ENCODE measurements at regions not wholly inside any gene's neighbourhood (a gene's known extent, or its start where the extent isn't known, plus 50 kb on each side); places are given as distances from the start of the nearest gene placed in this dataset.
"Not testable (repeated sequence)": the region's sequence is repeated elsewhere in the genome, so short reads cannot be mapped to it uniquely, and the experiment has no call there.

DNA sequence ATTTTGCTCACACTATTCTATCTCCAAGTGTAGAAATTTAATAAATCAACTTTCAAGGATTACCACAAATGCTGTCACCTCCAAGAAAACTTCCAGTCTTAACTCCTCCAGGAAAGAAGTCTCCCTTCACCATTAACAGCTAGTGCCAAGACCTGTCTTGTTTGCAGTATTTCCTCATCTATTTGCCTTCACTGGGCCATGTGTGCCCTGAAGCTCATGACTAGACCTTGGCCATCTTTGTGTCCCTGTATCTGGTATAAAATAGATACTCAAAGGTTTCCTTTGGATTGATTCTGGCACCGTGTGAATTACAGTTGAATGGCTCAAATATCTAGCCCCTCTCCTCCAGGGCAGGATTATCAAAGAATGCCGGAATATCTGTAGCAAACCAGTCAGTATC lies 346.7 kb upstream of the KLF4 start:
- Histone ChIP-seq H3K36me3 (ENCODE audit: control insufficient read depth in 2 of 2, insufficient read depth in 2 of 2, low read length in 1 of 2) (no peaks in the 10 kb centered on the region), H3K27me3 (ENCODE audit: control insufficient read depth in 2 of 2, insufficient read depth in 1 of 2, low read length in 1 of 2) (no peaks in the 10 kb centered on the region), H3K4me1 (ENCODE audit: control insufficient read depth in 2 of 2, insufficient read depth in 2 of 2, low read length in 2 of 2) (no peaks in the 10 kb centered on the region), H3K4me3 (ENCODE audit: low read length in 2 of 2) (no peak overlapping the region), H3K27ac (ENCODE audit: low read depth in 1 of 2, low read length in 1 of 2) (no peak overlapping the region), H3K9me3 (ENCODE audit: control insufficient read depth in 2 of 2, insufficient read depth in 1 of 2, low read length in 1 of 2) (no peaks in the 10 kb centered on the region)
- DNase-seq (ENCODE audit: low read depth in 6 of 9, low spot score in 9 of 9), result no peak
- WGBS, result 95% methylated on average over 2 of the region's 2 CpGs

DNA sequence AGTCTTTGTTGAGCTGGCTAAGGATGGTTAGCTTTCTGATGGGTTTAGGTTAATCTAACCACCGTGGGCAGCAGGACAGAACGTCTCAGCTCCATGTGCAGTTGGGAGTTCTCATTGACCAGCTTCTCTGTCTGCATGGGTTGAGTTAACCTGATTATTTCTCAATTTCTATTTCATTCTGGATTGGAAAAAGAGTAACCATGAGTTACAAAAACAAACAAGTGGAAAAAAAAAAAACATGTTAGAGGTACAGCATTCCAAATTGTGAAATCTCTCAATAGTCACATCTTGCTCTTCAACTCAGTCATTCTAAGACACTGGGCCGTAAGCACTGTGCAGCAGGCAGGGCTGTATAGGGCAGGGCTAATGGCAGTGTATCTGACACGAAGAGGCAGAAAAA lies 343.7 kb upstream of the KLF4 start:
- Histone ChIP-seq H3K4me3 (ENCODE audit: low read length in 2 of 2) (no peak overlapping the region), H3K9me3 (ENCODE audit: control insufficient read depth in 2 of 2, insufficient read depth in 1 of 2, low read length in 1 of 2) (no peaks in the 10 kb centered on the region), H3K36me3 (ENCODE audit: control insufficient read depth in 2 of 2, insufficient read depth in 2 of 2, low read length in 1 of 2) (no peaks in the 10 kb centered on the region), H3K27ac (ENCODE audit: low read depth in 1 of 2, low read length in 1 of 2) (no peak overlapping the region), H3K4me1 (ENCODE audit: control insufficient read depth in 2 of 2, insufficient read depth in 2 of 2, low read length in 2 of 2) (no peaks in the 10 kb centered on the region), H3K27me3 (ENCODE audit: control insufficient read depth in 2 of 2, insufficient read depth in 1 of 2, low read length in 1 of 2) (no peaks in the 10 kb centered on the region)
- WGBS, result 91% methylated on average over 4 of the region's 4 CpGs
- no peak for DNase-seq (ENCODE audit: low read depth in 6 of 9, low spot score in 9 of 9)

DNA sequence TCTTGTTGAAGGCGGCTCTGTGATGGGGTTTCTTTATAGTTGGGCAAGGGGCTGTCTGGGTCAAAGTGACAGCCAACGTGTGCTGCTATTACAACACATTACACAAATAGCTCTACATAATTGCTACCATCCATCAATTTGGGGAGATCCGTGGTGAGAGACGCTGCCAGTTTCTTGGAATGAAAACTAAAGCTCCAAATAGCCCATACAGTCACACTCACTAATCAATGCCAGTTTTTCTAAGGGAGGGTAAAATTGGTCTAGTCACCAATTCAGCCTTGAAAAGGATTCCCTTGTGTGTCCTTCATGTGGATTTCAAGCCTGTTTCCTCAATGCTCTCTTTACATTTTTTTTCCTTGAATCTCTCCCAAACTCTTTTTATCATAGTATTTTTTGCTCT lies 343.3 kb upstream of the KLF4 start:
- H3K9me3 ChIP-seq (ENCODE audit: control insufficient read depth in 2 of 2, insufficient read depth in 1 of 2, low read length in 1 of 2), result no peaks in the 10 kb centered on the region
- H3K27ac ChIP-seq (ENCODE audit: low read depth in 1 of 2, low read length in 1 of 2), result no peak overlapping the region
- H3K27me3 ChIP-seq (ENCODE audit: control insufficient read depth in 2 of 2, insufficient read depth in 1 of 2, low read length in 1 of 2), result no peaks in the 10 kb centered on the region
- no peak for DNase-seq (ENCODE audit: low read depth in 6 of 9, low spot score in 9 of 9)
- WGBS, result 95% methylated on average over 4 of the region's 4 CpGs
- H3K36me3 ChIP-seq (ENCODE audit: control insufficient read depth in 2 of 2, insufficient read depth in 2 of 2, low read length in 1 of 2), result no peaks in the 10 kb centered on the region
- H3K4me3 ChIP-seq (ENCODE audit: low read length in 2 of 2), result no peak overlapping the region
- H3K4me1 ChIP-seq (ENCODE audit: control insufficient read depth in 2 of 2, insufficient read depth in 2 of 2, low read length in 2 of 2), result no peaks in the 10 kb centered on the region

DNA sequence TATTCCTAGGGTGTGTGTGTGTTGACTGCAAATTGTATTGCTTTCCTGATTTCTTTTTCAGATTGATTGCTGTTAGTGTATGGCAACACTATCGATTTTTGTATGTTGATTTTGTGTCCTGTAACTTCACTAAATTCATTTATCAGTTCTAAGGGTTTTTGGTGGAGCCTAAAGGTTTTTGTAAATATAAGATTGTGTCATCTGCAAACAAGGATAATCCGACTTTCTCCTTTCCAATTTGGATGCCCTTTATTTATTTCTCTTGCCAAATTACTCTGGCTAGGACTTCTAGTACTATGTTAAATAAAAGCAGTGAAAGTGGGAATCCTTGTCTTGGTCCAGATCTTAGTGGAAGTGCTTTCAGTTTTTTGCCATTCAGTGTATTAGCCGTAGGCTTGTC lies 340.9 kb upstream of the KLF4 start:
- no peaks in the 10 kb centered on the region for H3K27me3 ChIP-seq (ENCODE audit: control insufficient read depth in 2 of 2, insufficient read depth in 1 of 2, low read length in 1 of 2)
- H3K4me1 ChIP-seq (ENCODE audit: control insufficient read depth in 2 of 2, insufficient read depth in 2 of 2, low read length in 2 of 2), result no peaks in the 10 kb centered on the region
- no peak overlapping the region for H3K27ac ChIP-seq (ENCODE audit: low read depth in 1 of 2, low read length in 1 of 2)
- no peaks in the 10 kb centered on the region for H3K36me3 ChIP-seq (ENCODE audit: control insufficient read depth in 2 of 2, insufficient read depth in 2 of 2, low read length in 1 of 2)
- DNase-seq (ENCODE audit: low read depth in 6 of 9, low spot score in 9 of 9), result no peak
- H3K4me3 ChIP-seq (ENCODE audit: low read length in 2 of 2), result no peak overlapping the region
- H3K9me3 ChIP-seq (ENCODE audit: control insufficient read depth in 2 of 2, insufficient read depth in 1 of 2, low read length in 1 of 2), result no peaks in the 10 kb centered on the region
- WGBS, result 56% methylated on average over 3 of the region's 3 CpGs

DNA sequence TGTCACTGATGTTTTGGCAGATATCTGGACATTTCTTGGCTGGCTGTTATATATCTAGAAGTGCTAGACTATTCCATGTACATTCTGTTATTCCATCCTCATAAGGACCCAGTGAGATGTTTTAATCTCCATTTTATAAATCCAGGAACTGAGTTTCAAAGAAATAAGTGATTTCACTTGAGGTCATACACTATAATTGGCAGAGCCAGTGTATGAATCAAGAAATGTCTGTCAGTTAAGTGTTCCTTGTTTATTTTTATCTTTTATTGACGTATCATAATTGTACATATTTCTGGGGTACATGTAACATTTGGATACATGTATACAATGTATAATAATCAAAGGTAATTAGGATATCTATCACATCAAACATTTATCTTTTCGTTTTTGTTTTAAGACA lies 338.3 kb upstream of the KLF4 start:
- H3K27me3 ChIP-seq (ENCODE audit: control insufficient read depth in 2 of 2, insufficient read depth in 1 of 2, low read length in 1 of 2), result no peaks in the 10 kb centered on the region
- no peak for DNase-seq (ENCODE audit: low read depth in 6 of 9, low spot score in 9 of 9)
- no peaks in the 10 kb centered on the region for H3K36me3 ChIP-seq (ENCODE audit: control insufficient read depth in 2 of 2, insufficient read depth in 2 of 2, low read length in 1 of 2)
- WGBS, result 77% methylated on average over 2 of the region's 2 CpGs
- H3K27ac ChIP-seq (ENCODE audit: low read depth in 1 of 2, low read length in 1 of 2), result no peak overlapping the region
- no peaks in the 10 kb centered on the region for H3K4me1 ChIP-seq (ENCODE audit: control insufficient read depth in 2 of 2, insufficient read depth in 2 of 2, low read length in 2 of 2)
- H3K4me3 ChIP-seq (ENCODE audit: low read length in 2 of 2), result no peak overlapping the region
- no peaks in the 10 kb centered on the region for H3K9me3 ChIP-seq (ENCODE audit: control insufficient read depth in 2 of 2, insufficient read depth in 1 of 2, low read length in 1 of 2)

DNA sequence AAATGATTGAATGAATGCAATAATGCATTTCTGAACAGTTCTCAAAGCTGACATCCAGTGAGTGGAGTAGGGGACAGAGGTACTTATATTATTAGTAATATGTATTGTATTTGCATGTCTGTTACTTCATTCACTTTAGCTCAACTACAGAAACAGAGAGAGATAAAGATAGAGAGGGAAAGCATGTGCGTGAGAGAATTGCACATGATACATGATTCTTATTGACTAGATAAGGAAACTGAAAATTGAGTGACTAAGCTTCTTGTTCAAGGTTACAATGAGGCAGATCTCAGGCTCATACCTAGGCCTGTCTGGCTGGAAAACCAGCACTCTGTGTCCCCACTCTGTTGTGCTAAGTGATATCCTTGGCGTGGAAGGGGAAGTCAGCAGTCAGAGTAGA lies 337.7 kb upstream of the KLF4 start:
- WGBS, result 96% methylated on average over 2 of the region's 2 CpGs
- no peak overlapping the region for H3K4me3 ChIP-seq (ENCODE audit: low read length in 2 of 2)
- no peak for DNase-seq (ENCODE audit: low read depth in 6 of 9, low spot score in 9 of 9)
- H3K36me3 ChIP-seq (ENCODE audit: control insufficient read depth in 2 of 2, insufficient read depth in 2 of 2, low read length in 1 of 2), result no peaks in the 10 kb centered on the region
- H3K27ac ChIP-seq (ENCODE audit: low read depth in 1 of 2, low read length in 1 of 2), result no peak overlapping the region
- no peaks in the 10 kb centered on the region for H3K9me3 ChIP-seq (ENCODE audit: control insufficient read depth in 2 of 2, insufficient read depth in 1 of 2, low read length in 1 of 2)
- no peaks in the 10 kb centered on the region for H3K4me1 ChIP-seq (ENCODE audit: control insufficient read depth in 2 of 2, insufficient read depth in 2 of 2, low read length in 2 of 2)
- H3K27me3 ChIP-seq (ENCODE audit: control insufficient read depth in 2 of 2, insufficient read depth in 1 of 2, low read length in 1 of 2), result no peaks in the 10 kb centered on the region

DNA sequence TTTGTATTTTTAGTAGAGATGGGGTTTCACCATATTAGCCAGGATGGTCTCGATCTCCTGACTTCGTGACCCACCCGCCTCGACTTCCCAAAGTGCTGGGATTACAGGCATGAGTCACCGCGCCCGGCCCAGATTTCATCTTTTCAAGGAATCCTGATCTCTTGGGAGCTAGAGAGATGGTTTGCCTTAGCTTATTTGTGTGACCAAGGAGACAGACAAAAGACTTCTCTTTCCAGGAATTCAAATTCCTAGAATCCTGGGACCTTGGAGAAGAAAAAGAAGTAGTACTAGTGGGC lies 337.1 kb upstream of the KLF4 start:
- H3K9me3 ChIP-seq (ENCODE audit: control insufficient read depth in 2 of 2, insufficient read depth in 1 of 2, low read length in 1 of 2); H3K27me3 ChIP-seq (ENCODE audit: control insufficient read depth in 2 of 2, insufficient read depth in 1 of 2, low read length in 1 of 2); DNase-seq (ENCODE audit: low read depth in 6 of 9, low spot score in 9 of 9); H3K27ac ChIP-seq (ENCODE audit: low read depth in 1 of 2, low read length in 1 of 2); H3K36me3 ChIP-seq (ENCODE audit: control insufficient read depth in 2 of 2, insufficient read depth in 2 of 2, low read length in 1 of 2); H3K4me1 ChIP-seq (ENCODE audit: control insufficient read depth in 2 of 2, insufficient read depth in 2 of 2, low read length in 2 of 2); H3K4me3 ChIP-seq (ENCODE audit: low read length in 2 of 2): not testable (repeated sequence)
- WGBS, result 95% methylated on average over 7 of the region's 7 CpGs

DNA sequence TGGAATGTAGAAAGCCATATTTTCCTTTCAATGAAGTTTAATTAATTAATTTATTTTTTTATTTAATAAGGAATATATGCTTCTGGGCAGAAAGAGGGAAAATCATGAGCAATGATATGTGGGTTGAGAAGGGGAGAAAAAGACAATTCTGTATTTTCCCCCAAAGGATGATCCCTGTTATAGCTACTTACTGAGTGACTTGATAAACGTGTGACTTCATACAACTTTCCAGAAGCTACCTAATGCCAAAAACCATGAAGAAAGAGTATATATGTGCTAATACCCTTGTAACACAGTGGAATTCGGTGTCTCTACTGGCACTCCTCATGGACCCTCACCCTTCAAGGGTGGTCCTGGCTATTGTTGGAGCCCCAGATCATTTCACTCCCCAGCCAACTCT lies 335.0 kb upstream of the KLF4 start:
- H3K27me3 ChIP-seq (ENCODE audit: control insufficient read depth in 2 of 2, insufficient read depth in 1 of 2, low read length in 1 of 2), result no peaks in the 10 kb centered on the region
- H3K9me3 ChIP-seq (ENCODE audit: control insufficient read depth in 2 of 2, insufficient read depth in 1 of 2, low read length in 1 of 2), result no peaks in the 10 kb centered on the region
- no peak for DNase-seq (ENCODE audit: low read depth in 6 of 9, low spot score in 9 of 9)
- no peak overlapping the region for H3K4me3 ChIP-seq (ENCODE audit: low read length in 2 of 2)
- H3K27ac ChIP-seq (ENCODE audit: low read depth in 1 of 2, low read length in 1 of 2), result no peak overlapping the region
- WGBS, result 87% methylated on average over 2 of the region's 2 CpGs
- no peaks in the 10 kb centered on the region for H3K4me1 ChIP-seq (ENCODE audit: control insufficient read depth in 2 of 2, insufficient read depth in 2 of 2, low read length in 2 of 2)
- H3K36me3 ChIP-seq (ENCODE audit: control insufficient read depth in 2 of 2, insufficient read depth in 2 of 2, low read length in 1 of 2), result no peaks in the 10 kb centered on the region

DNA sequence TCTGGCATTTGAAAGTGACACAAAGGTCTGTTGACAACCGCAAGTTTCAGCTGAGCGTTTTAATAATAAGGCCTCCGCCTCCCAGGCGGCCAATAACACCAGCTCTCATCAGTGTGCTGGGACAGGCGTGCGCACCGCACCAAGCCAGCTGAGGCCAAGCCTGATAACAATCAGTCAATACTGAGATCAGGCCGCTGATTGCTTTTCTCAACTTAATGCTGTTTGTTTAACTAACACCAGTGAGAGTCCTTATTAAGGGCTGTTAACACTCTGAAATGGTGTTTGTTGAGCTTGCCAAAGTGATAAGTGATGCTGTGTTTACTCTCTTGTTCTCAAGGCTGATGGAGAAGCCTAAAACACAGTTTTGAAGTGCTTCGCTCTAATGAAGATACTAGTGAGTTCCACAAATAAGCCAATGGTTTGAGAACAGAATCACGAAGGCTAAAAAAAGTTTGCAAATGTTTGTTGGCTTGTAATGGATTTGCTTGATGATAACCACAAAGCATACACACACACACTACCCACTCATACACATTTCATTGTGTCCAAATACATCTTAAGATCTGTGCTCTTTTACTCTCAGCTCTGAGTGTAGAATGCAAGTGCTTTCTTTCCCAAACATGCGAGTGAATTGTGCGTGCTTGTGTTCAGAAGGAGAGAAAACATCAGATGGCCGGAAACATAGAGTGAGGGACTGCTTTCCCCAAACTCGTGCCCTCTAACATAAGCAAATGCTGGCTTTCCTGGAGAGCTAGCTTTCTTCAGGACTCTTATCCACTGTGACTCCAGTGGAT lies 330.4 kb upstream of the KLF4 start:
- Histone ChIP-seq H3K9me3 (ENCODE audit: control insufficient read depth in 2 of 2, insufficient read depth in 1 of 2, low read length in 1 of 2) (no peaks in the 10 kb centered on the region), H3K4me1 (ENCODE audit: control insufficient read depth in 2 of 2, insufficient read depth in 2 of 2, low read length in 2 of 2) (no peaks in the 10 kb centered on the region), H3K36me3 (ENCODE audit: control insufficient read depth in 2 of 2, insufficient read depth in 2 of 2, low read length in 1 of 2) (no peaks in the 10 kb centered on the region), H3K27ac (ENCODE audit: low read depth in 1 of 2, low read length in 1 of 2) (no peak overlapping the region), H3K27me3 (ENCODE audit: control insufficient read depth in 2 of 2, insufficient read depth in 1 of 2, low read length in 1 of 2) (no peaks in the 10 kb centered on the region), H3K4me3 (ENCODE audit: low read length in 2 of 2) (no peak overlapping the region)
- 94% methylated on average over 14 of the region's 14 CpGs for WGBS
- DNase-seq (ENCODE audit: low read depth in 6 of 9, low spot score in 9 of 9), result no peak

DNA sequence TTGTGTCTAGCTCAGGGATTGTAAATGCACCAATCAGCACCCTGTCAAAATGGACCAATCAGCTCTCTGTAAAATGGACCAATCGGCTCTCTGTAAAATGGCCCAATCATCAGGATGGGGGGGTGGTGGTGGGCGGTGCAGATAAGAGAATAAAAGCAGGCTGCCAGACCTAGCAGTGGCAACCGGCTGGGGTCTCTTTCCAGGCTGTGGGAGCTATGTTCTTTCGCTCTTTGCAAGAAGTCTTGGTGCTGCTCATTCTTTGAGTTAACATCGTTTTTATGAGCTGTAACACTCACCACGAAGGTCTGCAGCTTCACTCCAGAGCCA lies 328.9 kb upstream of the KLF4 start:
- not testable (repeated sequence) for H3K9me3 ChIP-seq (ENCODE audit: control insufficient read depth in 2 of 2, insufficient read depth in 1 of 2, low read length in 1 of 2); H3K4me1 ChIP-seq (ENCODE audit: control insufficient read depth in 2 of 2, insufficient read depth in 2 of 2, low read length in 2 of 2)
- WGBS, result 96% methylated on average over 6 of the region's 6 CpGs

More for the DNA sequence above, 328.9 kb upstream of the KLF4 start:
- DNase-seq (ENCODE audit: low read depth in 6 of 9, low spot score in 9 of 9); H3K4me3 ChIP-seq (ENCODE audit: low read length in 2 of 2); H3K36me3 ChIP-seq (ENCODE audit: control insufficient read depth in 2 of 2, insufficient read depth in 2 of 2, low read length in 1 of 2); H3K27ac ChIP-seq (ENCODE audit: low read depth in 1 of 2, low read length in 1 of 2); H3K27me3 ChIP-seq (ENCODE audit: control insufficient read depth in 2 of 2, insufficient read depth in 1 of 2, low read length in 1 of 2): not testable (repeated sequence)
